Right atrium auricular region (tissue), 2 donors: ENCODE measurements at regions not wholly inside any gene's neighbourhood (a gene's known extent, or its start where the extent isn't known, plus 50 kb on each side); places are given as distances from the start of the nearest gene placed in this dataset.

Experiments used
- DNase-seq: peaks from one replicate; pipeline ENCODE4 v3.0.0-alpha.2; 2019; ENCODE audit warnings: low spot score
- H3K27ac ChIP-seq, 2 donors: fragments of 200-600 bp; sonication (generic); 1 replicate in 1 of 2; 2 replicates in 1 of 2; pipeline ENCODE4 v1.5.1; 2016 to 2019
- H3K27me3 ChIP-seq, 2 donors: fragments of 200-600 bp; sonication (generic); one replicate each; pipeline versions ENCODE4 v1.5.1 to v1.6.0; 2017 to 2019
- H3K36me3 ChIP-seq: fragments of 200-600 bp; sonication (generic); one replicate; pipeline ENCODE4 v1.5.1; 2016
- H3K4me1 ChIP-seq, 2 donors: fragments of 200-600 bp; sonication (generic); one replicate each; pipeline versions ENCODE4 v1.5.1 to v1.6.0; 2017 to 2019
- H3K4me3 ChIP-seq, 2 donors: fragments of 200-600 bp; sonication (generic); 1 replicate in 1 of 2; 2 replicates in 1 of 2; pipeline ENCODE4 v1.5.1; 2017 to 2019; ENCODE audit warnings: mild to moderate bottlenecking in 1 of 2, moderate library complexity in 1 of 2
- H3K9me3 ChIP-seq, 2 donors: fragments of 200-600 bp; sonication (generic); one replicate each; pipeline ENCODE4 v1.5.1; 2019
- CTCF ChIP-seq, 2 donors: fragments of 200-600 bp; sonication (generic); IDR thresholded peaks; one replicate each; pipeline ENCODE4 v1.5.1; 2019; ENCODE audit warnings: antibody characterized with exemption in 2 of 2

GRCh38 chr2:221289846-221290245, 282.3 kb downstream of the EPHA4 start:
- Histone ChIP-seq H3K9me3 (no peaks in the 10 kb centered on the region), H3K36me3 (no peaks in the 10 kb centered on the region), H3K27me3 (no peaks in the 10 kb centered on the region), H3K4me1 (peaks cover 0 to 8% of the 10 kb centered on the region in 2 donors), H3K27ac (no peak overlapping the region), H3K4me3 (no peak overlapping the region)
- DNase-seq, result no peak
- TF ChIP-seq CTCF (IDR thresholded peaks at IDR 0.05), result no peak

GRCh38 chr2:221293949-221294742, 278.0 kb downstream of the EPHA4 start:
- Histone ChIP-seq H3K4me1 (peaks cover 0 to 9% of the 10 kb centered on the region in 2 donors), H3K27me3 (no peaks in the 10 kb centered on the region), H3K4me3 (no peak overlapping the region), H3K27ac (peak overlapping the region in 1 of 2 donors; percentile 49), H3K9me3 (no peaks in the 10 kb centered on the region), H3K36me3 (no peaks in the 10 kb centered on the region)
- TF ChIP-seq CTCF (IDR thresholded peaks at IDR 0.05), result no peak
- DNase-seq, result no peak

GRCh38 chr2:221304916-221305315, 267.2 kb downstream of the EPHA4 start:
- TF ChIP-seq CTCF (IDR thresholded peaks at IDR 0.05), result no peak

GRCh38 chr2:221308507-221309066, 263.5 kb downstream of the EPHA4 start:
- Histone ChIP-seq H3K27ac (no peak overlapping the region), H3K4me1 (no peaks in the 10 kb centered on the region), H3K36me3 (no peaks in the 10 kb centered on the region), H3K4me3 (no peak overlapping the region), H3K27me3 (no peaks in the 10 kb centered on the region), H3K9me3 (no peaks in the 10 kb centered on the region)
- TF ChIP-seq CTCF (IDR thresholded peaks at IDR 0.05), result no peak
- DNase-seq, result no peak

More at GRCh38 chr2:221304916-221305315, 267.2 kb downstream of the EPHA4 start:
- Histone ChIP-seq H3K27me3 (no peaks in the 10 kb centered on the region), H3K27ac (no peak overlapping the region), H3K4me3 (no peak overlapping the region), H3K9me3 (no peaks in the 10 kb centered on the region), H3K4me1 (no peaks in the 10 kb centered on the region), H3K36me3 (no peaks in the 10 kb centered on the region)
- DNase-seq, result no peak

- H3K9me3 ChIP-seq, result no peaks in the 10 kb centered on the region
- no peak for TF ChIP-seq CTCF (IDR thresholded peaks at IDR 0.05)
- no peak overlapping the region for H3K27ac ChIP-seq
- H3K36me3 ChIP-seq, result no peaks in the 10 kb centered on the region
- no peak for DNase-seq
- H3K27me3 ChIP-seq, result no peaks in the 10 kb centered on the region
- no peaks in the 10 kb centered on the region for H3K4me1 ChIP-seq
- no peak overlapping the region for H3K4me3 ChIP-seq
Observed at GRCh38 chr2:221309892-221310583, 262.1 kb downstream of the EPHA4 start.
